ENCODE measurements at regions not wholly inside any gene's neighbourhood (a gene's known extent, or its start where the extent isn't known, plus 50 kb on each side); places are given as distances from the start of the nearest gene placed in this dataset.
"Not testable (repeated sequence)": the region's sequence is repeated elsewhere in the genome, so short reads cannot be mapped to it uniquely, and the experiment has no call there.

GRCh38 chr10:78096486-78096885 is 62.8 kb downstream of the RPS24 start:
- H3K4me3 Mint-ChIP-seq: not testable (repeated sequence)

GRCh38 chr10:78102593-78102992 is 68.9 kb downstream of the RPS24 start:
- H3K79me2 ChIP-seq (ENCODE audit: control insufficient read depth, insufficient read depth, low read length); H3K36me3 ChIP-seq (replicated peaks in 1 of 2; ENCODE audit: control extremely low read depth in 1 of 2, control insufficient read depth in 1 of 2, extremely low read depth in 1 of 2, insufficient read depth in 2 of 2, low read length in 1 of 2); POLR2A ChIA-PET; H3K4me1 ChIP-seq (ENCODE audit: control insufficient read depth in 2 of 2, insufficient read depth in 2 of 2, low read length in 2 of 2); H3K27ac ChIP-seq (ENCODE audit: low read length in 2 of 2); H3K4me1 Mint-ChIP-seq; DNase-seq; intact Hi-C loops (cut with micrococcal nuclease); ATAC-seq (ENCODE audit: low read depth); H3K4me3 Mint-ChIP-seq; H3K9ac ChIP-seq (ENCODE audit: low read length); H3K27me3 Mint-ChIP-seq; H3K27me3 ChIP-seq (replicated peaks in 1 of 4; ENCODE audit: control extremely low read depth in 1 of 4, control insufficient read depth in 3 of 4, insufficient read depth in 4 of 4, low read length in 3 of 4); H4K20me1 ChIP-seq (ENCODE audit: control insufficient read depth, insufficient read depth, low read length, poor library complexity, severe bottlenecking); H2AFZ ChIP-seq (ENCODE audit: insufficient read depth, low read depth, low read length, poor library complexity, severe bottlenecking); H3K4me3 ChIP-seq (ENCODE audit: control extremely low read depth in 1 of 5, extremely low read depth in 1 of 5, insufficient read depth in 1 of 5, low read depth in 2 of 5, low read length in 4 of 5); H3K27ac Mint-ChIP-seq; H3K4me2 ChIP-seq (replicated peaks; ENCODE audit: low read depth, low read length, poor library complexity, severe bottlenecking): not testable (repeated sequence)
- WGBS (ENCODE audit: insufficient coverage): no CpG with 5 or more reads among the region's 2 CpGs
- CTCF ChIA-PET: interaction anchor here (1.3 kb wide), 1 partner anchor 120 kb away, joined by 3 read pairs; no protein-coding TSS in a partner anchor
- peaks cover 0 to 13% (median 0%) of the 10 kb centered on the region in 3 donors for H3K9me3 ChIP-seq (ENCODE audit: control extremely low read depth in 1 of 3, control insufficient read depth in 2 of 3, insufficient read depth in 1 of 3, low read length in 2 of 3)
- peaks cover 13% of the 10 kb centered on the region for H3K9me3 Mint-ChIP-seq (ENCODE audit: insufficient read depth)

More at GRCh38 chr10:78096486-78096885, 62.8 kb downstream of the RPS24 start:
- DNase-seq; POLR2A ChIA-PET; H3K4me3 ChIP-seq (ENCODE audit: control extremely low read depth in 1 of 5, extremely low read depth in 1 of 5, insufficient read depth in 1 of 5, low read depth in 2 of 5, low read length in 4 of 5); ATAC-seq (ENCODE audit: low read depth); H3K27me3 Mint-ChIP-seq; H3K9me3 Mint-ChIP-seq (ENCODE audit: insufficient read depth); H2AFZ ChIP-seq (ENCODE audit: insufficient read depth, low read depth, low read length, poor library complexity, severe bottlenecking); H3K27ac Mint-ChIP-seq; H3K36me3 ChIP-seq (replicated peaks in 1 of 2; ENCODE audit: control extremely low read depth in 1 of 2, control insufficient read depth in 1 of 2, extremely low read depth in 1 of 2, insufficient read depth in 2 of 2, low read length in 1 of 2); H3K9ac ChIP-seq (ENCODE audit: low read length); H3K4me1 ChIP-seq (ENCODE audit: control insufficient read depth in 2 of 2, insufficient read depth in 2 of 2, low read length in 2 of 2); H3K4me2 ChIP-seq (replicated peaks; ENCODE audit: low read depth, low read length, poor library complexity, severe bottlenecking); intact Hi-C loops (cut with micrococcal nuclease); H3K79me2 ChIP-seq (ENCODE audit: control insufficient read depth, insufficient read depth, low read length); CTCF ChIA-PET; H3K9me3 ChIP-seq (ENCODE audit: control extremely low read depth in 1 of 3, control insufficient read depth in 2 of 3, insufficient read depth in 1 of 3, low read length in 2 of 3); H3K27me3 ChIP-seq (replicated peaks in 1 of 4; ENCODE audit: control extremely low read depth in 1 of 4, control insufficient read depth in 3 of 4, insufficient read depth in 4 of 4, low read length in 3 of 4); H3K27ac ChIP-seq (ENCODE audit: low read length in 2 of 2); H3K4me1 Mint-ChIP-seq; H4K20me1 ChIP-seq (ENCODE audit: control insufficient read depth, insufficient read depth, low read length, poor library complexity, severe bottlenecking): not testable (repeated sequence)
- 54% methylated on average over 5 of the region's 8 CpGs for WGBS (ENCODE audit: insufficient coverage)

GRCh38 chr10:78109210-78109609 is 75.5 kb downstream of the RPS24 start:
- ChIA-PET POLR2A (no interaction called here), CTCF (no interaction called here)
- 62% methylated on average over 2 of the region's 2 CpGs for WGBS (ENCODE audit: insufficient coverage)
- H3K27ac Mint-ChIP-seq: no peak overlapping the region
- DNase-seq: no peak
- no peaks in the 10 kb centered on the region for H4K20me1 ChIP-seq (ENCODE audit: control insufficient read depth, insufficient read depth, low read length, poor library complexity, severe bottlenecking)
- no peak overlapping the region for H3K9ac ChIP-seq (ENCODE audit: low read length)
- no peak for ATAC-seq (ENCODE audit: low read depth)
- H3K4me2 ChIP-seq (replicated peaks; ENCODE audit: low read depth, low read length, poor library complexity, severe bottlenecking): no peak overlapping the region
- TF ChIP-seq CTCF (IDR thresholded peaks at IDR 0.05) (no peak), EZH2 (IDR thresholded peaks at IDR 0.05; ENCODE audit: borderline replicate concordance, insufficient read depth, low read depth, low read length, poor library complexity, severe bottlenecking) (no peak)
- H3K79me2 ChIP-seq (ENCODE audit: control insufficient read depth, insufficient read depth, low read length): no peaks in the 10 kb centered on the region
- no peaks in the 10 kb centered on the region for H3K36me3 ChIP-seq (replicated peaks in 1 of 2; ENCODE audit: control extremely low read depth in 1 of 2, control insufficient read depth in 1 of 2, extremely low read depth in 1 of 2, insufficient read depth in 2 of 2, low read length in 1 of 2)
- no peaks in the 10 kb centered on the region for H3K4me1 Mint-ChIP-seq
- no peak overlapping the region for H2AFZ ChIP-seq (ENCODE audit: insufficient read depth, low read depth, low read length, poor library complexity, severe bottlenecking)
- no peak overlapping the region for H3K4me3 ChIP-seq (ENCODE audit: control extremely low read depth in 1 of 5, extremely low read depth in 1 of 5, insufficient read depth in 1 of 5, low read depth in 2 of 5, low read length in 4 of 5)
- peaks cover 26% of the 10 kb centered on the region for H3K27me3 Mint-ChIP-seq
- H3K4me1 ChIP-seq (ENCODE audit: control insufficient read depth in 2 of 2, insufficient read depth in 2 of 2, low read length in 2 of 2): no peaks in the 10 kb centered on the region
- peaks cover 0 to 8% (median 1%) of the 10 kb centered on the region in 3 donors for H3K9me3 ChIP-seq (ENCODE audit: control extremely low read depth in 1 of 3, control insufficient read depth in 2 of 3, insufficient read depth in 1 of 3, low read length in 2 of 3)
- peaks cover 5% of the 10 kb centered on the region for H3K9me3 Mint-ChIP-seq (ENCODE audit: insufficient read depth)
- no peak overlapping the region for H3K4me3 Mint-ChIP-seq
- intact Hi-C loops (cut with micrococcal nuclease): no loop called here
- no peak overlapping the region for H3K27ac ChIP-seq (ENCODE audit: low read length in 2 of 2)
- no peaks in the 10 kb centered on the region for H3K27me3 ChIP-seq (replicated peaks in 1 of 4; ENCODE audit: control extremely low read depth in 1 of 4, control insufficient read depth in 3 of 4, insufficient read depth in 4 of 4, low read length in 3 of 4)
